IgD-negative memory B cell (primary cell): ENCODE measurements at regions not wholly inside any gene's neighbourhood (a gene's known extent, or its start where the extent isn't known, plus 50 kb on each side); places are given as distances from the start of the nearest gene placed in this dataset.

Experiments used
- H3K27ac Mint-ChIP-seq, 3 donors: one replicate each; pipeline ENCODE4 v1.8.0; 2020 to 2022; ENCODE audit warnings: mild to moderate bottlenecking in 3 of 3, mixed read lengths in 3 of 3, moderate library complexity in 1 of 3
- H3K27me3 Mint-ChIP-seq: one replicate; pipeline ENCODE4 v1.8.0; 2021; ENCODE audit warnings: mixed read lengths
- H3K36me3 Mint-ChIP-seq: one replicate; pipeline ENCODE4 v1.8.0; 2020; ENCODE audit warnings: mild to moderate bottlenecking, mixed read lengths
- H3K4me1 Mint-ChIP-seq, 3 donors: one replicate each; pipeline ENCODE4 v1.8.0; 2020 to 2022; ENCODE audit warnings: mixed read lengths in 3 of 3, mild to moderate bottlenecking in 1 of 3
- H3K4me3 Mint-ChIP-seq, 4 donors: one replicate each; pipeline ENCODE4 v1.8.0; 2020 to 2022; ENCODE audit warnings: mild to moderate bottlenecking in 4 of 4, mixed read lengths in 4 of 4, moderate library complexity in 3 of 4
- H3K9me3 Mint-ChIP-seq, 3 donors: one replicate each; pipeline ENCODE4 v1.8.0; 2020 to 2021; ENCODE audit warnings: mixed read lengths in 3 of 3, mild to moderate bottlenecking in 1 of 3

DNA sequence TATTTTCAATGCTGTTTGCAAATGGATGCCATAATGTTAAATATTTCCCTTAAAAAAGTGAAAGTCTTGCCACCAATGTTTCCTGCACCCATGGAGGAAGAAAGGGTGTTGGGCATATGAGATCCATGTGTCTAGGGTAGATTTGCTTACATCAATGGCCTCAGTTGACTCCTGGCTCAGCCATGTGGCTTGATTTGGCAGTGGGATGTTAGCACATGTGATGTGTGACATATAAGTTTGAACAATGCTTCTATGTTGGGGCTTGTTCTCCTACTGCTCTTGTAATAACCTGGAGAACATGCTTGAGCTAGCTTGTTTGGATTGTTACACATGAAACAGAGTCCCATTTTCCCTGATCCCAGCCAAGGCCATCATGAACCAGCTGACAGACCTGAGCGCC, 187.6 kb downstream of the SCP2D1 start:
- no peaks in the 10 kb centered on the region for H3K4me1 Mint-ChIP-seq
- no peak overlapping the region for H3K4me3 Mint-ChIP-seq
- peaks cover 2% of the 10 kb centered on the region for H3K36me3 Mint-ChIP-seq
- no peak overlapping the region for H3K27ac Mint-ChIP-seq
- H3K27me3 Mint-ChIP-seq: no peaks in the 10 kb centered on the region
- H3K9me3 Mint-ChIP-seq: no peaks in the 10 kb centered on the region

DNA sequence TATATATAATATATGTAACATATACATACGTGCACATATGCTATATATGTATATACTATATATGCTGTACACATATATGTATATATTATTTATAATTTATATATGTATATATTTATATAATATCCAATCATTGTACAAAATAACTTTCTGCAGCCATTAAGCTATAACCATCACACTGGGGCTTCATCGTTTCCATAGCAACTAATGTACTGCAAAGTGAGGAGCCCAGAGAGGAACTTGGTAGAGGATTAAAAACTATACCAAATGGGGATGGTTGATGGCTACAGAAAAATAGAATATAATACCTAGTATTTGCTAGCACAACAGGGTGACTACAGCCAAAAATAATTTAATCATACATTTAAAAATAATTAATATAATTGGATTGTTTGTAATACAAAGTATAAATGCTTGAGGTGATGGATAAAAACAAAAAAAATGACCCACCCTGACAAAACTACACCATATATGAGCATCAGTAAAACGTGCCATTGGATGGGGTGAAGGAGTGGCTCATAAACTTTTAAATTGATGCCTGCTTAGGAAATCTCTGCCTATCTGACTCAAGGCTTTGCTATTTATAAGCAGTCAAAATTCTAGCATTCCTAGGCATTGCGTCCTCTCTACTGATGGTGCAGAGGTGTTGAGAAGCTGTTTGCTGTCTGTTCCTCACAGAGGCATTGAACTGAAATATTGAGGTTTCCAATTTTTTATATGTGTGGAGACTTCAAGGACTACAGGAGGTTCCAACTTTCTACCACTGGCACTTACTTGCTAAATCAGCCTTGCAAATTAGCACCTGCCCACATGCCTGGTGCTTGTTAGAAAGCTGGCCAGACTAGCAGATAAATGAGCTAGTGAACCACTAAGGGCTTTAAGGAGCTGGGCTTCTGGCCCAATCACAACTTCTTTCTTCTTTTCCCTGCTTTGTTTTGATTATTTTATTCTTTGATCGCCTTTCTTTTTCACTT, 190.1 kb downstream of the SCP2D1 start:
- no peak overlapping the region for H3K27ac Mint-ChIP-seq
- no peaks in the 10 kb centered on the region for H3K9me3 Mint-ChIP-seq

DNA sequence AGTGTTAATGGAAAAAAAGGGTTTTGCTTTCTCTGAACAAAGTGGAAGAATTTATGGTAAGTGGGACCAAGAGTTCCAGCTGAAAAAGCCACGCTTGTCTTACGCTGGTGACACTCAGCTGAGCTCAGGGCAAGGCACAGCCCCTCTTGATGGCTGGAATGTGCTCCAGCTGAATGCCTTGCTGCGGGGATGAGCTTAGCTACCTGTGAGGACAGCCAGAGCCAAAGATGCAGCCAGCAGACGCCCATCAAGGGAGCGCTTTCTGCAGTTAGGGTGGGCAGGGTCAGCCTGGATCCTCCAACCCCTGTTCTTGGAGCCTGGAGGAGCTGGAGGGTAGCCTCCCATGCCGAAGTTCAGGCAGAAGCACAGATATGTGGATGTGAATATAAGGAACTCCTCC, 191.4 kb downstream of the SCP2D1 start:
- H3K27me3 Mint-ChIP-seq: peaks cover 1% of the 10 kb centered on the region
- H3K4me1 Mint-ChIP-seq: no peaks in the 10 kb centered on the region

More for the DNA sequence above, 190.1 kb downstream of the SCP2D1 start:
- peaks cover 4% of the 10 kb centered on the region for H3K36me3 Mint-ChIP-seq
- H3K4me1 Mint-ChIP-seq: no peaks in the 10 kb centered on the region
- H3K4me3 Mint-ChIP-seq: no peak overlapping the region
- H3K27me3 Mint-ChIP-seq: peaks cover 1% of the 10 kb centered on the region

DNA sequence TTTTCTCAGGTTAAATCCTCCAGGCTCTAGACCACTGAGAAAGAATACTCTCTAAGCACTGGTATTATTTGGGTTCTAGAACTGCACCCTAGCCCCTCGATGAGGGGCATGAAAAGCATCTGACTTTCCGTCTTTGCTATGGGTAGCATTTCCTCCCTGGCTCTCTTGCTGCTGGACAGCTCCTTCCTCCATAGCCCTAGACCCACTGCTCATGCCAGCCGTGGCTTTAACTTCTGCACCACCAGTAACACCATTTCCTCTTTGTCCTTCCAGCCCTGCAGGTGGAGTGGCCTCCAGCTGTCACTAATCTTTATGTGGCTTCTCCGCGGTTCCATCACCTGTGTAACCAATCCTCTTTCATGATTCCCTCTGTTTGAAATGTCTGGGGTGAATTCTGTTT, 194.9 kb downstream of the SCP2D1 start:
- H3K36me3 Mint-ChIP-seq: peaks cover 3% of the 10 kb centered on the region
- no peaks in the 10 kb centered on the region for H3K9me3 Mint-ChIP-seq
- peaks cover 8% of the 10 kb centered on the region for H3K27me3 Mint-ChIP-seq
- no peak overlapping the region for H3K4me3 Mint-ChIP-seq
- H3K27ac Mint-ChIP-seq: no peak overlapping the region
- H3K4me1 Mint-ChIP-seq: no peaks in the 10 kb centered on the region

More for the DNA sequence above, 191.4 kb downstream of the SCP2D1 start:
- no peak overlapping the region for H3K27ac Mint-ChIP-seq
- H3K9me3 Mint-ChIP-seq: no peaks in the 10 kb centered on the region
- no peak overlapping the region for H3K4me3 Mint-ChIP-seq
- peaks cover 3% of the 10 kb centered on the region for H3K36me3 Mint-ChIP-seq

DNA sequence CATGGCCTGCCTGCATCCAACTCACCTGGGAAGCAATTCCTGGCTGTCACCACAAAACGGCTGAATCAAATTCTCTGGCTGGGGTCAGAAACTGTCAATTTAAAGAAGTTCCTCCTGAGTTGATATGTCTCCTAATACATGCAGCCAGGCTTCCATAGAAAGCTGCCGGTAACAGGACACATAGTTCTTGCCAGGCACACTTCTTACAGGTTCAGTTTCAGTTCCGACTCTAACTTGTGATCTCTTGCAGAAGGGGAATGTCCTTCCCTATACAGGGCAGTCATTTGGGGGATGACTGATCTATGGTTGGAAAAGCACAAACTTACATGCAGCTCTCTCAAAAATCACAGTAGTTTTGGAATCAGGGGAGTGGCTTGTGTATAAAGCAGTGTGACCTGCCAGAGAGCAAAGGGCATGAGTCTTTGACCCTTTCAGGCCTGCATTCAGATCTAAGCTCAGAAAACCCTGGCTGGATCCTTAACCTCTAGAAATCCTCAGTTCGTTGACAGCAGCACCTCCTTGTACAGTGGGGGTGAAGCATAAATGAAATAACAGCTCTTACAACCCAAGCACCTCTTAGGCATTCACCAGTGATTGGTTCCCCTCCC, 195.6 kb downstream of the SCP2D1 start:
- Mint-ChIP-seq H3K9me3 (no peaks in the 10 kb centered on the region), H3K27ac (no peak overlapping the region), H3K4me1 (no peaks in the 10 kb centered on the region), H3K36me3 (peaks cover 3% of the 10 kb centered on the region), H3K4me3 (no peak overlapping the region), H3K27me3 (peaks cover 8% of the 10 kb centered on the region)

DNA sequence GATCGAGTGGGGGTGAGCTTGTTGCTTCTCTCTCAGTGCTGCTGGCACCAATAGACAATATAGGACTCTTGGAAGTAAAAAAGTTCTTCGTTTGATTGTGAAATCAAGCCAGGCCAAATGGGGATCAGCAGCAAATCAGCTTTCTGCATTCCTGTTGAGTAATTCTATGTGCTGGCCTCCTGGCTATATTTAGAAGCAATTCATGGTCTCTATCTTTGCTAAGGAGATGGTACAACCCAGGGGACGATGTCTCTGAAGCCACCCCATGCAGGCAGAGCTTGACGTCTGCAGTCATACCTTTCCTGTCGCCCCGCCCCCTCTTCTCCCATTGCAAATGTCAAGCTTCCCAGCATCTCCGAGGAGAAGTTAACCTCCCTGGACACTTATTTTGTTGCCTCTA, 199.1 kb downstream of the SCP2D1 start:
- Mint-ChIP-seq H3K27ac (no peak overlapping the region), H3K36me3 (no peaks in the 10 kb centered on the region), H3K27me3 (peaks cover 8% of the 10 kb centered on the region), H3K4me3 (no peak overlapping the region), H3K9me3 (peaks cover 0 to 1% (median 0%) of the 10 kb centered on the region in 3 donors), H3K4me1 (no peaks in the 10 kb centered on the region)

DNA sequence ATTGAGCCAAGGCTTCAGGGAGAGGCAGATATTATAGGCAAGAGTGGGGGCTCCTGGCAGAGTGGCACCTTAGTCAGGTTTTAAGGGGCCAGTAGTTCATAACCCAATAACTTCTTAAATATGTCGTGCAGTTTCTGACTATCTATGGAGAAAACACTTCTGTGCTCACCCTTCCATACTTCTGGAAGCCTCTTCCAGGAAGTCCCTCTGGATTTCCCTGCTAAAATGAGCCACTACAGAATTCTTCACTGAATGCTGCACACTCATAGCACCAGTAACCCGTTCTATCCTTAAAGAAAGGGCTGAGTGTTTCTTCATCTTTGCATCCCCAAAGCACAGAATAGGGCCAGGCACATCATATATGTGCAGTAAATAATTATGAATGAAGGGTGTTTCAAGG, 198.5 kb upstream of the SLC24A3 start:
- Mint-ChIP-seq H3K27ac (no peak overlapping the region), H3K27me3 (peaks cover 8% of the 10 kb centered on the region), H3K4me3 (no peak overlapping the region), H3K4me1 (no peaks in the 10 kb centered on the region), H3K36me3 (no peaks in the 10 kb centered on the region), H3K9me3 (peaks cover 0 to 1% (median 0%) of the 10 kb centered on the region in 3 donors)

DNA sequence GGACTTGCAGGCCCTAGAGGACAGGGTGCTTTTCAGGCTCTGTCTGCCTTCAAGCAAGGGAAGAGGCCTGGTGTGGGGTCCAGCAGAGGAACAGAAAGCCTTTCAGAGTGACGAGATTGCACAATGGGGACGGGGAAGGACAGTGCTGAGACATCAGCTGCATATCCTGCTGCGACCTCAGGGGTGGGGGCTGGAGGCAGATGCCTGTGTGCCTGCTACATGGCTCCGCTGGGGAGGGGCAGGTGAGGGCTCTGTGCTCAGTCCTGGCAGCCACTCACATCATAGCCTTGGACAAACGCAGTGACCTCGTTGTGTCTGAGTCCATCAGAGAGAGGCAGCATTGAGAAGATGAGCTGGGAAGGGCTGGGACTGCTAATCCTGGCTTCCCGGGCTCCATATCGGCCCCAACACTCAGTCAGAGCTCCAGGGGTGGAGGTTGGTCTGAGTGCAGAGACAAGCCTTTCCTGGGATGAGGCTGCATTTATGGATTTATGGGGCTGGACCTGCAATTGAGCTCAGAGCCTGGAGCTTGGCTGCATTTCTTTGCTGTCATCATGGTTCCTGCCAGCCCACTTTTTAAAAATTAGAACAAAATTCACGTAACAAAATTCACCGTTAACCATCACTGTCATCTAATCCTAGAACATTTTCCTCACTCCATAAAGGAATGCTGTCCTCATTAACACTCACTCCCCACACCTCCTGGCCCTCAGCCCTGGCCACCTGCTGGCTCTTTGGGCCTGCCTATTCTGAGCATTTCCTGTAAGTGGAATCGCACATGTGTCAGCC, 196.9 kb upstream of the SLC24A3 start:
- no peaks in the 10 kb centered on the region for H3K36me3 Mint-ChIP-seq

DNA sequence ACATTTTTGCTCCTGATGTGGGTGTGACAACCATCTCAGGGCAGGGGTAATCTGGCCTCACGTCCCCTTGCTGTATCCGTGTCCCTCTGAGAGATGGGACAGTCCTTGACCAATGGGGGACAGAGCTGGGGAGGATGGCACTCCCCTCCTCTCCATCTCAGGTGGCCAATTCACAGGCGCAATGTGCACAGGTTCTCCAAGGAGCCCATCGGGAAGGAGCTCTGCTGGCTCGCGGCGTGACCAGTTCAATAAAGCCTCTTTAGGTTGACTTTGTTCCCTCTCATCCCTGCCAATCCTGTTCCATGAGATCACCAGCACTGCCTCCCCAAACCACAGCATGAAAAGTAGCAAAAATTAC, 196.3 kb upstream of the SLC24A3 start:
- no peaks in the 10 kb centered on the region for H3K36me3 Mint-ChIP-seq
- H3K27ac Mint-ChIP-seq: no peak overlapping the region
- H3K9me3 Mint-ChIP-seq: peaks cover 0 to 1% (median 0%) of the 10 kb centered on the region in 3 donors
- no peak overlapping the region for H3K4me3 Mint-ChIP-seq
- no peaks in the 10 kb centered on the region for H3K4me1 Mint-ChIP-seq
- peaks cover 5% of the 10 kb centered on the region for H3K27me3 Mint-ChIP-seq

More for the DNA sequence above, 196.9 kb upstream of the SLC24A3 start:
- Mint-ChIP-seq H3K9me3 (peaks cover 0 to 1% (median 0%) of the 10 kb centered on the region in 3 donors), H3K27ac (no peak overlapping the region), H3K4me1 (no peaks in the 10 kb centered on the region), H3K4me3 (peak overlapping the region in 1 of 4 donors; percentile 17), H3K27me3 (peaks cover 7% of the 10 kb centered on the region)

DNA sequence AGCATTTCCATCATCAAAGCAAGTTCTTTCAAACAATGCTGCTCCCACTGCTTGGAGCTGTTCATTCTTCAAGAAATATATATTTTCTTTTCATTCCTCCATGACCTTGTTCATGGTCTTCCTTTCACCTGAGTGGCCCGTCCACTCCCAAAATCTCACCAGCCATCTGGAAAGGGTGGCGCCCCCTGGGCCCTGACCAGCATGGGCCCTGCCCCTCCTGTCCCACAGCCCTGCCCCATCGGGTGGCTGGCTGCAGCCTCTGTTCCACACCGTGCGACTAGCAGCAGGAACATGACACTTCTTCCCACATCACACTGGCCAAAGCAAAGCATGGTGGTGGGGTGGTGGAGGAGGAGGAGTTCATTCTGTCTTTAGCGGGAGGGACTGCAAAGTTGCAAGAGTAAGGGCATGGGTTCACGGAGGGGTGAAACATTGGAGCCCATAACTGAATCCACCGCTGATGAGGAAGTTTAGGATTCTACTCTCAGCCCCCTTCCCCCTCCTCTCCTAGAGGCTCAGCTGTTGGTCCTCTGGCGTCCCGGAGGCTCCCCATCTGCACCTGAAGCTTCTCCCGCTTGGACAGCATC, 195.2 kb upstream of the SLC24A3 start:
- Mint-ChIP-seq H3K4me1 (no peaks in the 10 kb centered on the region), H3K4me3 (no peak overlapping the region), H3K27me3 (peaks cover 4% of the 10 kb centered on the region), H3K36me3 (no peaks in the 10 kb centered on the region), H3K9me3 (peaks cover 0 to 2% (median 1%) of the 10 kb centered on the region in 3 donors), H3K27ac (no peak overlapping the region)

DNA sequence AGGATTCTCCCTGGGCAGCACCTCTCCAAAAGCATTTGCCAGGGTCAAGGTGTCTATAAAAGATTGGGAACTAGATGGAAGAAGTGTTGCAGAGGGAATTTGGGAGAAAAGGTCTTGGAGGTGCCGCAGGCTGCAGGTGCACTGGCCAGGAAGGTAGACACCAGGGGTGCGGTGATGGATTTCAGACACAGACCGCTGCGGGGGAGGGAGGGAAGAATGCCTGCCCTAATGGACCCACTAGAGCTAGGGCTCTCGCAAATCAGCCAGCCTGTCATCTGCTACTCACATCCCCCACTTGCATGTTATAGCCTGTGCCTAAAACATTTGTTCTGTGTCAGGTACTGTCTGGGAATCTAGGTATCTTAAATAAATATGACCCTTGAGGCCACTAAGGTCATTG, 193.6 kb upstream of the SLC24A3 start:
- peaks cover 7% of the 10 kb centered on the region for H3K27me3 Mint-ChIP-seq
- H3K4me3 Mint-ChIP-seq: no peak overlapping the region
- no peak overlapping the region for H3K27ac Mint-ChIP-seq
- peaks cover 0 to 5% (median 5%) of the 10 kb centered on the region in 3 donors for H3K4me1 Mint-ChIP-seq
- no peaks in the 10 kb centered on the region for H3K36me3 Mint-ChIP-seq
- peaks cover 0 to 2% (median 1%) of the 10 kb centered on the region in 3 donors for H3K9me3 Mint-ChIP-seq

DNA sequence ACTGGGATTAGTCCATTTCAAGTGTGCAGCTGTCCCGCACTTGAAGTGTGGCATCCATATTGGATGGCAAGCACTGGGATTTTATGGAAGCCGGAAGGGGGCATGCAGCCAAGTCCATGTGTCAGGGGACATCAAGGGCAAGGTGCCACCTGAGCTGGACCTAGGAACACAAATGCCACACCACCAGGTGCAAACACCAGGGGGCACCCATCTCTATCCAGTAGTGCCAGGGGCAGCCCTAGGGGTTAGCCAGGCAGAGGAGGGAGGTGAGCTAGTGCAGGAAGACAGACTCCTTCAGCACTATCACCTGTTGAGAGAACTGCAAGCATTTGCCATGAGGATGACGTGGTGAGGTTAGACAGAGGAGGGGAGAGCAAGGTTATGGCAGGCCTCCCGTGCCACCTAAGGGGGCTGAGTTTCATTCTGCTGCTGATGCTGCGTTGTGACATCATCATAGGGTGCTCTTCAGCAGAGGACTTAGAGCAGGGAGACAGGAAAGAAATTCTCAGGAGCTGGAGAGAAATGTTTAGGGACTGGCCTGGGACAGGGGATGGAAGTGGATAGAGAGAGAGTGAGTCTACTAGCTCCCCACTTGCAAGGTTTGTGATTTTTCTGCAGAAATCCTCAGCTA, 192.6 kb upstream of the SLC24A3 start:
- H3K27ac Mint-ChIP-seq: no peak overlapping the region
- H3K27me3 Mint-ChIP-seq: peaks cover 9% of the 10 kb centered on the region
- no peaks in the 10 kb centered on the region for H3K36me3 Mint-ChIP-seq
- H3K9me3 Mint-ChIP-seq: peaks cover 0 to 2% (median 1%) of the 10 kb centered on the region in 3 donors
- peaks cover 0 to 5% (median 5%) of the 10 kb centered on the region in 3 donors for H3K4me1 Mint-ChIP-seq
- no peak overlapping the region for H3K4me3 Mint-ChIP-seq

DNA sequence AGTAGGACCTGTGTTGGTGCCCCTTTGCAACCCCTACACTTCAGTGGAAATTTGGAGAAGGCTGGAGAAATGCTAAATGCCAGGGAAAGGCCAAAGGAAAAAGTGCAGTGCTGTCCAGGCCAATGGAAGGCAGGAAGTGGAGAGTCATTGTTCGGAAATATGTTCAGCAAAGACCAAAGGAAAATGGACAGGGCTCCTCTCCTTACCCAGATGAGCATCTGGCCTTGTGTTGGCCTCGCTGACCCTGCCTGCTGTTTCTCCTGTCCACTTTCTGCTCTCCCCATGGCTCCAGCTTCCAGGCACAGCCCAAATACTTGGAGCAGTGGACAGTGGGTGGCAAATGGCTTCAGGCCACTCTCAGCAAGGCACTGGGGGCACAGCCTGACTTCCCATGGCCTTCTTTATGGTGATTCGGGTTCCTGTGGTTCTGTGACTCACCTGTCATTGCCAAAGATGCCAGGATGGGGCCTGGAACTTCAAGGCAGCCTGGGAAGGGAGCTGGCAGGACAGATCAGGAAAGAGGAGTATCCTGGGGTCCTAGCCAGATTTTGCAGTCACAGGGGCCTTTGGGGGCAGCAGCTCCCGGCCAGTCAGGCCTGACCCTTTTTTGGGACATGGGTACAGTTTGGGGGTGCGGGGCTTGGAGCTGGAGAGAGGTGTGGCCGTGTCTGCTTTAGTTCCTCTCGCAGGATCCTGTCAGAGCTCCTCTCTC, 190.9 kb upstream of the SLC24A3 start:
- peaks cover 0 to 5% (median 5%) of the 10 kb centered on the region in 3 donors for H3K4me1 Mint-ChIP-seq
- H3K9me3 Mint-ChIP-seq: peaks cover 0 to 2% (median 0%) of the 10 kb centered on the region in 3 donors
- H3K4me3 Mint-ChIP-seq: no peak overlapping the region

DNA sequence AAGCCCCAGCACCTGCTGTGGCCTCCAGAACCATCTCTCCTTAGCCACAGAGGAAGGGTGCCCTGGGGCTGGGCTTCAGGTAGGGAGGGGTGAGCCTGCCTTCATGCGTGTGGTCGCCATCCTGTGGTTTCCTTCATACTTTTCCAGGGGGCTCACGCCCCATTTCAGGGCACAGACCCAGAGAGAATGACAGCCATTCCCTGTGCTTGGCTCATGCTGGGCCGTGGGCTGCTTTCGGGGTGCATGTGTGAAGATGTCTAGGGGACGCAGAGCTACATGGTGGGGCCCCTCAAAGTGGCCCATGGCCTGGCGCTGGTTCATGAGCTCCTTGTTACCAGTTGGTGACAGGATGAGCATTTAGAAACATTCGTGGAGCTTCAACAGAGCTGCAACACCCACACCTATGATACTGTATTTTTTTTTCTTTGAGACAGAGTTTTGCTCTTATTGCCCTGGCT, 190.3 kb upstream of the SLC24A3 start:
- Mint-ChIP-seq H3K9me3 (peaks cover 0 to 2% (median 0%) of the 10 kb centered on the region in 3 donors), H3K27me3 (peaks cover 10% of the 10 kb centered on the region), H3K4me1 (peaks cover 0 to 5% (median 5%) of the 10 kb centered on the region in 3 donors), H3K27ac (no peak overlapping the region), H3K36me3 (no peaks in the 10 kb centered on the region), H3K4me3 (no peak overlapping the region)

More for the DNA sequence above, 190.9 kb upstream of the SLC24A3 start:
- Mint-ChIP-seq H3K27me3 (peaks cover 10% of the 10 kb centered on the region), H3K36me3 (no peaks in the 10 kb centered on the region), H3K27ac (no peak overlapping the region)
